ENCODE measurements at regions not wholly inside any gene's neighbourhood (a gene's known extent, or its start where the extent isn't known, plus 50 kb on each side); places are given as distances from the start of the nearest gene placed in this dataset.

- TF ChIP-seq CTCF (IDR thresholded peaks at IDR 0.05), result no peak
- TF ChIP-seq EZH2 (IDR thresholded peaks at IDR 0.05), result no peak
- TF ChIP-seq EZH2phosphoT487 (IDR thresholded peaks at IDR 0.05), result no peak
These were observed 110.1 kb upstream of the LMO4 start for GRCh38 chr1:87218618-87219017.
